HG03159 (cell line): ENCODE measurements at regions not wholly inside any gene's neighbourhood (a gene's known extent, or its start where the extent isn't known, plus 50 kb on each side); places are given as distances from the start of the nearest gene placed in this dataset.

Experiments used
- ATAC-seq: cut with Tn5 transposase; IDR thresholded peaks from one replicate; pipeline ENCODE4 v1.9.1; 2021; ENCODE audit warnings: mild to moderate bottlenecking, moderate library complexity; ENCODE audit not compliant: unreplicated experiment

- no peak for ATAC-seq
These were observed 353.3 kb upstream of the ZMIZ1 start for GRCh38 chr10:78715435-78715834.

- ATAC-seq: no peak
These were observed 352.6 kb upstream of the ZMIZ1 start for GRCh38 chr10:78716043-78716660.

DNA sequence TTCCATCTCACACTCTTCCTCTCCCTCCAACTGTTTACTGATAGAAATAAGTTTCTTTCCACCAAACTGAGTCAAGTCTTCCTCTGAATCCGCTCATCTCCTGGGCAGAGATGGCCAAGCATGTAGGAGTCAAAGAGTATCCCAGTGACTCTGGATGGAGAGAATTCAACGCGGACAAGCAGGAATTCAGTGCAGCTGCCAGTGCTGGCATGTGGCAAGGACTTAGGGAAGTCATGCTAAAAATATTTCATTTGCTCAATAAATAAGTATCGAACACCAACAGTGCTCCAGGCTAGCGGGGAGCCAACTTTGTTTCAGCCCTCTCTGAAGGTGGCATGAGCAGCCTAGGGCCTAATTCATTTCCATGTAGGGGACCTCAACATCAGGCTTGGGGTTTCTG lies 351.6 kb upstream of the ZMIZ1 start:
- ATAC-seq: no peak

- ATAC-seq: no peak
These were observed 350.7 kb upstream of the ZMIZ1 start for GRCh38 chr10:78718032-78718572.

DNA sequence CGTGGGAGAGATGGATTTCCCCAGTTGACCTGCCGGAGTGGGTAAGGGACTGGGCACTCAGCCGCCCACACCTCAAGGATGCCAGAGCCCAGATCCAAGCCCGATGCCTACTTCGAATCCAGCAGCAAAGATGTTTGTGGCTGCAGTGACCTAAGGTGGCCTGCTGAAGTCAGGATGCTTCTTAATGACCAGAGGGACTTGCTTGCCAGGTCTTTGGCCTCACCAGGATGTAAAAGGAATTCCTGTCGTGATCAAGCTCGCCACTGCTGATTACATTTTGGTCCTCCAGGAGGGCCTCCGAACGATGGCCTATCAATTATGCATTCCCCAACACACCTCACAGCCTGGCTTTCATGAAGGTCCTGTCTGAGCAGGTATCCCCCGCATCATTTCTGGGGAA lies 349.5 kb upstream of the ZMIZ1 start:
- ATAC-seq: no peak

DNA sequence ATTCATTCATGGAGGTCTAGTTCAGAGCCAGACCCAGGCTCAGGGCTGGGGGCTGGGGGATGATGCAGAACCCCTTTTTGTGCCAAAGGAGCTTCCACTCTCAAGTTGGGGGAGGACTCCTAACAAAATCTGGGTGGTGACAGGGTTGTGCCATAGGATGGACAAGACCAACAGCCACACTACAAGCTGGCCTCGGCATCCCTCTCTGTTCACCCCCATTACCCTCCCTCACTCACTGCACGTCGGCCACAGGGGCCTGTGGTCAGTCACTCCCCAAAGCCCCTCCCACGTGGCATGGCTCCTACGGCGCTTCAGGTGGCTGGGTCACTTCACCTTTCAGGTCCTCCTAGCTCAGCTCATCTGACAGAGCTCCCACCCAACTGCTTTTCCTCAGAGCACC lies 348.7 kb upstream of the ZMIZ1 start:
- ATAC-seq: no peak

GRCh38 chr10:78721231-78721630 lies 347.5 kb upstream of the ZMIZ1 start:
- no peak for ATAC-seq

DNA sequence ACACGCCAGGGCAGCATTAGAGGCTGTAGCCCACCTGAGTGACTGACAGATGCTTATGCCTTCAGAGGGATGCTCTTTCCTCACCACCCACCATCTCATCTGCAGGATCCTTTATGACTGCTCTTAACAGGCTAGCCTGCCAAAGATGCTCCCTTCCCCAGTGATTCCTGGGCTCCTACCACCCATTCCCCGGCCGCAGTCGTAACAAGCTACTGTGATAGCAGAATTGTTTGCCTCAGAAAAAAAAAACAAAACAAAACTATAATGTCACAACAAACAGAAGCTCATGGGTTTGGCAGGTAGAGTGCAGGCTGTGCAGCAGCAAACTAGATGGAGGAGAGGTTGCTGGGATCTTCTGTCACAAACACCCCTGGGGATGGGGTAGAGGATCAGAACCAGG lies 343.9 kb upstream of the ZMIZ1 start:
- no peak for ATAC-seq

GRCh38 chr10:78726171-78726570 lies 342.6 kb upstream of the ZMIZ1 start:
- no peak for ATAC-seq

DNA sequence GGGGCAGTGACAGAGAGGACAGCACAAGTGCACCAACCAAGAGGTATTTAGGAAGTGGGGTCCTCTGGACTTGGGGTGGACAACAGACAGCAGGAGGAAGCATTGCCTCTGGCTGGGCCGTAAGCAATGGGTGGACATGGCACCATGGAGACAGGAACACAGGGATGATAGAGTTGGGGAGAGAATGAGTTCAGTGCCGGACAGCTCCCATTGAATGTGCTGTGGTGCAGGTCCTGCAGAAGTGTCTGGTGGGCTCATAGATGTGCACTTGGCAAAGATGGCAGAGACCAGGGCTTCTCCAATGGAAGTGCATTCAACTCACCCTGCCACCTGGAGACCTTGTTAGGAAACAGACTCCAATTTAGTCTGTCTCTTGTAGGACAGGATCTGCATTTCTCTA lies 341.5 kb upstream of the ZMIZ1 start:
- no peak for ATAC-seq

DNA sequence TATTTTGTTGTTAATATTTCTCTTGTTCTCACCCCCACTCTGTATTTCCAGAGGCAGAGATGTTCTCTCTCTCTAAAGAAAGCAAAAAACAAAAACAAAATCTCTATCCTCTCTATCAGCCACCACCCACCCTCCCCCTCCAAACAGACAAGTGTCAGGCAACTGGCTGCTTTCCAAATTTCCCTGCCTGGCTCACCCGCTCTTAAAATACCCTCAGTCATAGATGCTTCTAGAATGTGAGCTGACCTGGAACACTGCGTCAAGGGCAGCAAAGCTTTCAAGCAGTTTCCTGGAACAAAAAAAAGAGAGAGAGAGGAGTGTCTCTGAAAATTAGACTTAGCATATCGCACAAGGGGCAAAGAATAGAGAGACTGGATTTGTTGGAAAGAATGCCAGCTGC lies 341.0 kb upstream of the ZMIZ1 start:
- ATAC-seq: no peak

DNA sequence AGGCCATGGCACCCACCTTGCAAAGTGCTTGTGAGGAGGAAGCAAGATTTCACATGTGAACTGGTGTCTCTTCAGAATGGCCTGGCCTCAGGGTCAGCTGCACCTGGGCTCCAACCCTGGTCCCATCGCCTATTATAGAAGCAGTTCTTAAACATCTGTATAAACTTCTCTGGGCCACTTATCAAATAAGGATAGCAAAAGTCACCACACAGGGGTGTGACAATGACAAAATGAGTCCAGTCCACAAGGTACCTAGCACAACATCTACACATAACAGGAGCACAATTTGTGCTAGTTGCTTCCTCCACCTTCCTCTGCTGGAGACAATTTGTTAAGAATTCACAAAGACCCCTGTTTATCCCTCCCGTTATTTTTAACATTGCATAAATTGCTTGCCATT lies 340.6 kb upstream of the ZMIZ1 start:
- no peak for ATAC-seq

- ATAC-seq: no peak
These were observed 339.4 kb upstream of the ZMIZ1 start for GRCh38 chr10:78729366-78729765.

GRCh38 chr10:78729800-78730199 lies 339.0 kb upstream of the ZMIZ1 start:
- no peak for ATAC-seq

DNA sequence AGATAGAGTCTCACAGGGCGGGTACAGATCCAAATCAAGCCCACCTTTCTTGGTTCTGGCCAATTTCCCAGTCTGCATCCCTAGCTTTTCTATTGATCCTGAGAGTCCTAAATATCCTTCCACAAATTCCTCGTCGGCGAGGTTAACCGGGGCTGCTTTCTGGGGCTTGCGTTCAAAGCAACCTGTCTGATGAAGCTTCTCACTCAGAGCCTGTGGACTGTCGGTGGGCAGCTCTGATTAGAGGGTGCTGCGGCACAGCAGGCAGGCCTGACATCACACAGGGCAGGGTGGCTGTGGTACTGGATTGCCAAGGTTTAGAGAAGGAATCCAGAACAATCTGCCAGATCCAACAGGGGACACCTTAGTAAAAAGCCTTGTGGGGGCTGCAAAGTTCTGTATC lies 338.0 kb upstream of the ZMIZ1 start:
- ATAC-seq: no peak

DNA sequence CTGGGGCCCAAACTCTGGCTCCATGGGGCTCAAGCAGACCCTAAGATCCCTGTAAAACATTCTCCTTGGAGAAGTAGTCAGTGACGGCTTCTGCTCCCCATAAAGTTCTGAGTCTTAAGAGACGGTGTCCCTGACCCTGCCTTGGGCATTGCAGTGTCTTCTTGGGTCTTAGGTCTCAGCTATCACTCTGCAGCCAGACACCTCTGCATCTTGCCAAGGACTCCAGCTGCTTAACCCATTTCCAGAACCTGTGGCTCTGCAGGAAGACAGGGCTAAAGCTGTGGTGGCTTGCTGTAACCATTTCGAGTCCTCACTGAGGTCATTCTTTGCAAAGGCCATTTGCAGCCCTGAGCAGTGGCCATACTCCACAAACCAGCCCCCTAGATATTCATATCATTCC lies 337.1 kb upstream of the ZMIZ1 start:
- ATAC-seq: no peak

- no peak for ATAC-seq
These were observed 336.4 kb upstream of the ZMIZ1 start for GRCh38 chr10:78732381-78732780.

- ATAC-seq: no peak
These were observed 331.7 kb upstream of the ZMIZ1 start for GRCh38 chr10:78736926-78737630.

DNA sequence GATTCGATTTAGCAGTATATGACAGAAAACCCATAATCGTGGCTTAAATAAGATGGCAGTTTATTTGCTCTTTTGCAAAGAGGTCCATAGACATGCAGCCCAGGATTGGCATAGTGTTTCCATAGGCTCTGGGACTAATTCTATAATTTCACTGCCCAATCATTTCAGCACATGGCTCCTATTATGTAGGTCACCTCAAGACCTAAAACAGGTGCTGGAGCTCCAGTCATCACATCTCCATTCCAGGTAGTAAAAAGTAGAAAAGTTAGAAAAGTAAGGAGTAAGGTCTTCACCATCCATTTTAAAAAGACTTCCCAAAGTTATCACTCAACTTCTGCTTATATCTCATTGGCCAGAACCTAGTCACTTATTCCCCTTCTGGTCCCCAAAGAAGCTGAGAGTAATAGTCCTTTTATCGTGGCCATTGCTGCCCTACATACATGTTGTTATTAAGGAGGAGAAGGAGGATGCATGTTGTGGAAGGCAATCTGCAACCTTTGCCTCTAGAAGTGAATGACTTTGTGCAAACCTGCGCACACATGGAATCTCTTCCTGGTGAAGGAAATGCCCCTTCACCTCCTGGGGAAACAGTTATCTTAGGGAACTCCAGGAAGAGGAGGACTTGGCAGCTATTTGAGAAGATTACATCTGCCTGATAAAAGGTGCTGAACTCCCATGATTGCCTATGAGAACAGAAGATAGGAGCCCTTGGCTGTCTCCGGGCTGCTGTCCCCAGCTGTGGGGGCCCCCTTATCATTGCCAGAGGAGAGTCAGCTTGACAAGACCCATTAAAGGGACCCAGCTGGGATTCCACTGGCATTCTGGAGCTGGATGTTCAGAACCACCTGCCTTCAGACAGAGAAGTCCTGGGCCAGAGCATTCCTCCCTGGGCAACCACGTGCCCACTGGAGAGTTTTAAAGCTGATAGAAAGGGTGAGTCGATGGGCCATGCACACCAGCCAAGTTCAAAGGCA lies 330.6 kb upstream of the ZMIZ1 start:
- ATAC-seq: no peak

GRCh38 chr10:78738861-78739260 lies 329.9 kb upstream of the ZMIZ1 start:
- no peak for ATAC-seq

- ATAC-seq: no peak
These were observed 329.2 kb upstream of the ZMIZ1 start for GRCh38 chr10:78739444-78740053.
